Testis (tissue), 2 donors: ENCODE measurements at regions not wholly inside any gene's neighbourhood (a gene's known extent, or its start where the extent isn't known, plus 50 kb on each side); places are given as distances from the start of the nearest gene placed in this dataset.

ENCODE experiments used
- CTCF ChIP-seq, 3 experiments: fragments of 450-650 bp in 2 of 3; fragments of 200-600 bp in 1 of 3; sonication (generic) in 1 of 3; IDR thresholded peaks; one replicate each; pipeline ENCODE4 v1.5.1; 2016 to 2019; ENCODE audit warnings: antibody characterized with exemption in 3 of 3, mild to moderate bottlenecking in 2 of 3, moderate library complexity in 1 of 3
- POLR2A ChIP-seq: fragments of 450-650 bp; IDR thresholded peaks from one replicate; pipeline ENCODE4 v1.6.1; 2017; ENCODE audit warnings: antibody characterized with exemption, mild to moderate bottlenecking, moderate library complexity

- TF ChIP-seq POLR2A (no peak), CTCF (IDR thresholded peaks at IDR 0.05) (no peak)
Observed at GRCh38 chr12:89993632-89994031, 285.0 kb upstream of the ATP2B1 start.
